GM10266 (cell line): ENCODE measurements at regions not wholly inside any gene's neighbourhood (a gene's known extent, or its start where the extent isn't known, plus 50 kb on each side); places are given as distances from the start of the nearest gene placed in this dataset.

Experiments used
- DNase-seq: peaks from one replicate; pipeline ENCODE4 v3.0.0; 2012; ENCODE audit errors: extremely low spot score
- CTCF ChIP-seq: IDR thresholded peaks from 2 replicates; pipeline ENCODE4 v1.5.1; 2012; ENCODE audit warnings: mild to moderate bottlenecking, low read depth; ENCODE audit not compliant: control insufficient read depth, insufficient read depth; ENCODE audit errors: missing control alignments

GRCh38 chr10:3346851-3347250 lies 174.3 kb upstream of the PITRM1 start:
- no peak for DNase-seq
- no peak for TF ChIP-seq CTCF

- no peak for TF ChIP-seq CTCF
- no peak for DNase-seq
Measured at GRCh38 chr10:3342771-3343170, 170.2 kb upstream of the PITRM1 start.

- TF ChIP-seq CTCF: no peak
Measured at GRCh38 chr10:3340127-3340730, 167.6 kb upstream of the PITRM1 start.

GRCh38 chr10:3339531-3339950 lies 167.0 kb upstream of the PITRM1 start:
- no peak for TF ChIP-seq CTCF

More at GRCh38 chr10:3340127-3340730, 167.6 kb upstream of the PITRM1 start:
- no peak for DNase-seq

GRCh38 chr10:3339121-3339520 lies 166.5 kb upstream of the PITRM1 start:
- no peak for DNase-seq
- TF ChIP-seq CTCF: no peak

More at GRCh38 chr10:3339531-3339950, 167.0 kb upstream of the PITRM1 start:
- no peak for DNase-seq

GRCh38 chr10:3337741-3338140 lies 165.2 kb upstream of the PITRM1 start:
- DNase-seq: no peak
- TF ChIP-seq CTCF: no peak

- DNase-seq: no peak
- TF ChIP-seq CTCF: no peak
Measured at GRCh38 chr10:3336673-3337293, 164.2 kb upstream of the PITRM1 start.
